SK-N-SH treated with all-trans-retinoic acid at 6 μM for 48 hours (cell line): ENCODE measurements at regions not wholly inside any gene's neighbourhood (a gene's known extent, or its start where the extent isn't known, plus 50 kb on each side); places are given as distances from the start of the nearest gene placed in this dataset.

Experiments
- BACH2 ChIP-seq: fragments of 250-450 bp; sonication (Bioruptor Pico); IDR thresholded peaks from 2 replicates; pipeline ENCODE4 v1.9.0; 2021; ENCODE audit warnings: mild to moderate bottlenecking, borderline replicate concordance
- OSR1 ChIP-seq: fragments of 250-450 bp; sonication (Bioruptor Pico); IDR thresholded peaks from 2 replicates; pipeline ENCODE4 v1.8.0; 2022; ENCODE audit warnings: moderate library complexity, mild to moderate bottlenecking, inconsistent platforms
- POU6F1 ChIP-seq: fragments of 250-450 bp; sonication (Bioruptor Pico); IDR thresholded peaks from 2 replicates; pipeline ENCODE4 v1.8.0; 2021; ENCODE audit warnings: low read depth, mild to moderate bottlenecking, moderate library complexity, borderline replicate concordance
- ZFP3 ChIP-seq: fragments of 250-450 bp; sonication (Bioruptor Pico); IDR thresholded peaks from 2 replicates; pipeline ENCODE4 v1.5.0; 2020; ENCODE audit warnings: mild to moderate bottlenecking, moderate library complexity
- TF ChIP-seq, protein P1 (sequence below): fragments of 250-450 bp; sonication (Bioruptor Pico); IDR thresholded peaks from 2 replicates; pipeline ENCODE4 v1.8.0; 2020; ENCODE audit warnings: mild to moderate bottlenecking, moderate library complexity, borderline replicate concordance

DNA sequence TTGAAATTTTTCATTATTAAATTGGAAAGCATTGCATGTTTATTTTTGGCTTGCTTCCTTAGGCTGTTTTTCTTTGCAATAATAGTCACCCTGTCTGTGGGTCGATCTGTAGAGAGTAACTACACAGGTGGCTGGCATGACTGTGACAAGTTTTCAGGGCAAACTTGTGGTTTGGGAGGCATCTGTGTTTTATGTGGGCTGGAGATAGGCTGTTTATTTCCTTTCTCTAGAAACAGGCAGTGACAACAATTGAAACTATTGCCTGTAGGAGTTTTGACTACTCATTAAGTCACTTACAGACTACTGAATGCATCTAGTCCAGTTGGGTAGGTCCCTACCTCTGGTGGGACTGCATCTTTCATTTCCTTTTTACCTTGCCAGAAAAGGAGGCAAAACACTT, 155.6 kb downstream of the DYRK2 start:
- TF ChIP-seq, protein P1, sequence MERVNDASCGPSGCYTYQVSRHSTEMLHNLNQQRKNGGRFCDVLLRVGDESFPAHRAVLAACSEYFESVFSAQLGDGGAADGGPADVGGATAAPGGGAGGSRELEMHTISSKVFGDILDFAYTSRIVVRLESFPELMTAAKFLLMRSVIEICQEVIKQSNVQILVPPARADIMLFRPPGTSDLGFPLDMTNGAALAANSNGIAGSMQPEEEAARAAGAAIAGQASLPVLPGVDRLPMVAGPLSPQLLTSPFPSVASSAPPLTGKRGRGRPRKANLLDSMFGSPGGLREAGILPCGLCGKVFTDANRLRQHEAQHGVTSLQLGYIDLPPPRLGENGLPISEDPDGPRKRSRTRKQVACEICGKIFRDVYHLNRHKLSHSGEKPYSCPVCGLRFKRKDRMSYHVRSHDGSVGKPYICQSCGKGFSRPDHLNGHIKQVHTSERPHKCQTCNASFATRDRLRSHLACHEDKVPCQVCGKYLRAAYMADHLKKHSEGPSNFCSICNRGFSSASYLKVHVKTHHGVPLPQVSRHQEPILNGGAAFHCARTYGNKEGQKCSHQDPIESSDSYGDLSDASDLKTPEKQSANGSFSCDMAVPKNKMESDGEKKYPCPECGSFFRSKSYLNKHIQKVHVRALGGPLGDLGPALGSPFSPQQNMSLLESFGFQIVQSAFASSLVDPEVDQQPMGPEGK (CRISPR knock-in tag): no peak
- TF ChIP-seq BACH2 (CRISPR knock-in tag) (no peak), OSR1 (CRISPR knock-in tag) (no peak), POU6F1 (CRISPR knock-in tag) (no peak), ZFP3 (CRISPR knock-in tag) (no peak)
